HUES48 (cell line): ENCODE measurements at regions not wholly inside any gene's neighbourhood (a gene's known extent, or its start where the extent isn't known, plus 50 kb on each side); places are given as distances from the start of the nearest gene placed in this dataset.

Experiments used
- H3K27ac ChIP-seq: one replicate; pipeline ENCODE4 v1.7.0; 2013; ENCODE audit warnings: low read depth, low read length, inconsistent platforms
- H3K27me3 ChIP-seq: 2 replicates; pipeline ENCODE4 v1.6.1; 2013; ENCODE audit warnings: mild to moderate bottlenecking, low read length; ENCODE audit not compliant: control insufficient read depth, insufficient read depth
- H3K36me3 ChIP-seq: 2 replicates; pipeline ENCODE4 v1.6.1; 2013; ENCODE audit warnings: low read length; ENCODE audit not compliant: control insufficient read depth, insufficient read depth
- H3K4me1 ChIP-seq: 2 replicates; pipeline ENCODE4 v1.6.1; 2013; ENCODE audit warnings: mild to moderate bottlenecking, low read length; ENCODE audit not compliant: control insufficient read depth, insufficient read depth
- H3K4me3 ChIP-seq: 2 replicates; pipeline ENCODE4 v1.5.1; 2013; ENCODE audit warnings: mild to moderate bottlenecking, low read depth, low read length
- H3K9ac ChIP-seq: 2 replicates; pipeline ENCODE4 v1.6.1; 2013; ENCODE audit warnings: mild to moderate bottlenecking, low read depth, low read length, moderate library complexity
- H3K9me3 ChIP-seq: 2 replicates; pipeline ENCODE4 v1.6.1; 2013; ENCODE audit warnings: low read length; ENCODE audit not compliant: control insufficient read depth, insufficient read depth

DNA sequence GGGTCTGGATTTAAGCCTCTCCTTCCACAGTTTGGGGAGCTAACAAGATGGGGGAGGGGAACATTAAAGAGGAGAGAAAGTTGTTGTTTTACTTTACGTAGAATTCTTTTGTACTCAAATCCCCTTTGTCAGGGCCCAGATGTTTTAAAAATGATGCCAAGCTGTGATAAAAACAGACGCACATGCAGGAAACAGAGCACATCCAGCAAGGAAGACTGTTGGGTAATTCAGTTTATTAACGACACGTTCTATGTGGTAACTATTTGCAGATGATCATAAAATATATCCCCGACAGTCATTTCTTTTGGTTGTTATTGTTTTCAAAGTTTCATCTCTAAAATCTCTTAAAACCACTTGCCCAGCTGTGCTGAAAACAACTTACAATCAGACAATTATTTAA is 307.0 kb upstream of the PRDM1 start:
- Histone ChIP-seq H3K4me1 (no peaks in the 10 kb centered on the region), H3K4me3 (no peak overlapping the region), H3K9ac (no peak overlapping the region)

DNA sequence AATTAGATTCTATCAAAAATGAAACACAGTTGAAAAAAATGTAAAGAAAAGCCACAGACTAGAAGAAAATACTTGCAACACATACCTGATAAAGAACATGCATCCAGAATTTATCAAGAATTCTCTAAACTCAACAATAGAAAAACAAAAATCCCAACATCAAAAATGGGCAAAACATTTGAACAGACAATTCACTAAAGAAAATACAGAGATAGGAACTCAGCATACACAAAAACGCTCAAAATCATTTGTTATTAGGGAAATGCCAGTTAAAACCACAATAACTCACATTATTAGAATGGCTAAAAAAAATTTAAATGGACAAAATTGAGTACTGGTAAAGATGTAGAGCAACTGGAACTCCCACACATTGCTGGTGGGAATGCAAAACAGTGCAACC is 311.0 kb upstream of the PRDM1 start:
- H3K4me1 ChIP-seq, result no peaks in the 10 kb centered on the region
- no peak overlapping the region for H3K9ac ChIP-seq
- H3K27ac ChIP-seq, result no peak overlapping the region
- no peaks in the 10 kb centered on the region for H3K27me3 ChIP-seq
- no peak overlapping the region for H3K4me3 ChIP-seq
- no peaks in the 10 kb centered on the region for H3K36me3 ChIP-seq
- no peaks in the 10 kb centered on the region; the same call in 1 of the 2 replicates for H3K9me3 ChIP-seq

More for the DNA sequence above, 307.0 kb upstream of the PRDM1 start:
- Histone ChIP-seq H3K36me3 (no peaks in the 10 kb centered on the region), H3K27me3 (no peaks in the 10 kb centered on the region), H3K27ac (no peak overlapping the region), H3K9me3 (no peaks in the 10 kb centered on the region; the same call in 1 of the 2 replicates)

- Histone ChIP-seq H3K9me3 (no peaks in the 10 kb centered on the region), H3K4me1 (no peaks in the 10 kb centered on the region), H3K4me3 (no peak overlapping the region)
Measured at GRCh38 chr6:105774247-105774646, 311.9 kb upstream of the PRDM1 start.

DNA sequence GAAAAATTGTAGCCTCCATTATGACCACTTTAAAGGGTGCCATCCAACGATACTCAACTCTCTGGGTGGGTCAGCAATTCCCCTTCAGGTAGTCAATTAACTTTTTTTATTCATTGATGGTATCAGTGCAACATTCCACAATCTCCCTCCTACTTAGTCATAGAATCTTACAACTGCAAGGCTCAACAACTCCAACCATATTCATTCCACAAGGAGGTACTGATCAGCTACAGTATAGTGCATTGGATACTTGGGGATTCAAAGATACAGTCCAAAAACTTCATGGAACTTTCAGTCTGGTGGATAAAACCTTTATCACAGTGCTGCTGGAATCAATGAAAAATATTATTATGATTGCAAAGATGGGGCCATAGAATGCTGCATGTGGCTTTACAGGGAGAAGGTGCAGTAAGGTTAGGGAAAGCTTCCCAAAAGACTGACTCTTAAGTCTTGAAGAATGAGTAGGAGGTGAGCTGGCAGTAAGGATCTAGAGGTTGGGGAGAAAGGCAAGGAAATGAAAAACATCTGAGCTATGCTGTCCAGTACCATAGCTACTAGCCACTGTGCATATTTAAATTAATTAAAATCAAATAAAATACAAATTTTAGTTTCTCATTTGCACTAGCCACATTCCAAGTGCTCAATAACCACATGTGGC is 314.7 kb upstream of the PRDM1 start:
- no peak overlapping the region for H3K4me3 ChIP-seq
- no peak overlapping the region for H3K9ac ChIP-seq
- no peaks in the 10 kb centered on the region for H3K4me1 ChIP-seq
- no peaks in the 10 kb centered on the region for H3K27me3 ChIP-seq
- no peaks in the 10 kb centered on the region for H3K9me3 ChIP-seq
- no peaks in the 10 kb centered on the region for H3K36me3 ChIP-seq
- no peak overlapping the region for H3K27ac ChIP-seq

More at GRCh38 chr6:105774247-105774646, 311.9 kb upstream of the PRDM1 start:
- Histone ChIP-seq H3K36me3 (no peaks in the 10 kb centered on the region), H3K9ac (no peak overlapping the region), H3K27ac (no peak overlapping the region), H3K27me3 (no peaks in the 10 kb centered on the region)

DNA sequence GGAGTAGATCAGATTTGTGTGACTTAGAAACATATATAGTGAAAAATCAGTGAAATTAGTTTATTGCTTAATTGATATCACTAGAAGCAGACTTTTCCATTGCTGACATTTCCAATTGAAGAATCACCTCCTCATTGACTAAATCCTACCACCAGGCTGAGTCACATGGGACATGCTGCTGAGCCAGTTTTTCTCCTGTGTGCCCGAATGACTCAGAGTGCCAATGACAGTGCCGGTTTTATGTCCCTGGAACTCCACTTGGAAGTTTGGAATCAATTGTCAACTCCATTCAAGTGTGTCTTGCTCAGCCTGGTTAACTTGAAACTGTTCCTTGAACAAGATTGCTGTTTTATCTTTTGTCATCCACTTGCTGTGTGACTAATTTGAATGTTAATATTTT is 316.1 kb upstream of the PRDM1 start:
- Histone ChIP-seq H3K27ac (no peak overlapping the region), H3K27me3 (no peaks in the 10 kb centered on the region), H3K4me3 (no peak overlapping the region), H3K9ac (no peak overlapping the region), H3K9me3 (no peaks in the 10 kb centered on the region), H3K36me3 (no peaks in the 10 kb centered on the region), H3K4me1 (no peaks in the 10 kb centered on the region)

- no peaks in the 10 kb centered on the region for H3K4me1 ChIP-seq
- H3K27ac ChIP-seq, result no peak overlapping the region
- H3K9ac ChIP-seq, result no peak overlapping the region
- H3K4me3 ChIP-seq, result no peak overlapping the region
- no peaks in the 10 kb centered on the region for H3K9me3 ChIP-seq
- no peaks in the 10 kb centered on the region for H3K27me3 ChIP-seq
- no peaks in the 10 kb centered on the region for H3K36me3 ChIP-seq
Measured at GRCh38 chr6:105769197-105769596, 316.9 kb upstream of the PRDM1 start.

DNA sequence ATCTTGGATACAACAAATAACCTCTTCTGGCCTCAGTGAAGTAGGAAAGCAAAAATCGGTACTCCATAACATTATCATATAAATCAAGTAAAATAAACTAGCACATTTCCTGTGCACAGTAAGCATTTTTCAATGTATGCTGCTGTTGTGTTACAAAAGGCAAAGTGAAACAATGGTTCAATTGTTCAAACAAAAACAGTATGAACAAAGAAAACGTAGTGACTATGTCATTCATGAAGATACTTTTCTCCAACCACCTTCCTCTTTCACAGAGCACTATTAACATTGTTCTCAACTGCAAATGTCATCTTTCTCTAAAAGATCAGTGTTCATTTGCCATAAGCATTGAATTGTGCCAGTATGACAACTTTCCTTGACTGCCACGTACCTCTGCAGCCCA is 318.6 kb upstream of the PRDM1 start:
- H3K4me1 ChIP-seq, result no peaks in the 10 kb centered on the region
- H3K9me3 ChIP-seq, result no peaks in the 10 kb centered on the region
- no peak overlapping the region for H3K27ac ChIP-seq
- H3K36me3 ChIP-seq, result no peaks in the 10 kb centered on the region
- H3K27me3 ChIP-seq, result no peaks in the 10 kb centered on the region
- H3K4me3 ChIP-seq, result no peak overlapping the region
- H3K9ac ChIP-seq, result no peak overlapping the region

- Histone ChIP-seq H3K9ac (no peak overlapping the region), H3K27ac (no peak overlapping the region), H3K9me3 (no peaks in the 10 kb centered on the region), H3K4me3 (no peak overlapping the region), H3K4me1 (no peaks in the 10 kb centered on the region), H3K36me3 (no peaks in the 10 kb centered on the region), H3K27me3 (no peaks in the 10 kb centered on the region)
Measured at GRCh38 chr6:105765239-105765638, 320.9 kb upstream of the PRDM1 start.

GRCh38 chr6:105764315-105764714 is 321.8 kb upstream of the PRDM1 start:
- H3K27me3 ChIP-seq, result no peaks in the 10 kb centered on the region
- H3K4me3 ChIP-seq, result no peak overlapping the region
- H3K27ac ChIP-seq, result no peak overlapping the region
- no peak overlapping the region for H3K9ac ChIP-seq
- H3K9me3 ChIP-seq, result no peaks in the 10 kb centered on the region
- no peaks in the 10 kb centered on the region for H3K4me1 ChIP-seq
- H3K36me3 ChIP-seq, result no peaks in the 10 kb centered on the region

GRCh38 chr6:105763866-105764265 is 322.3 kb upstream of the PRDM1 start:
- Histone ChIP-seq H3K4me1 (no peaks in the 10 kb centered on the region), H3K36me3 (no peaks in the 10 kb centered on the region), H3K27me3 (no peaks in the 10 kb centered on the region), H3K9me3 (no peaks in the 10 kb centered on the region), H3K27ac (no peak overlapping the region), H3K4me3 (no peak overlapping the region), H3K9ac (no peak overlapping the region)

DNA sequence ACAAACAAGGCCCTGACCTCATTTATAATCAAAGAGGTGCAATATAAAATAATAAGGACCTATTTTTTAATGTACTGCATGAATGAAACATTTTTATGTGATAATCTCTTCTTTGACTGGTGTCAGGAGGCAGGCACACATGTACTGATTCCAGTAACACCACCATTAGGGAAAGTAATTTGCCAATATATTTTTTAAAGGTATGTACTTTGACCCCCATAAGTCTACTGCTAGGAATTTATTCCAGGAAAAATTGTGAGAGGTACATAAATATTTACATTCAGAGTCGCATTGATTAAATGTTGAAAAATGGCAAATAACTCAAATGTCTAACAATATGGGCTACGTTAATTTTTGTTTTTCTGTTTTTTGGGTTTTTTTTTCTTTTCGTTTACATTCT is 325.4 kb upstream of the PRDM1 start:
- Histone ChIP-seq H3K27ac (no peak overlapping the region), H3K27me3 (no peaks in the 10 kb centered on the region), H3K36me3 (no peaks in the 10 kb centered on the region), H3K4me1 (no peaks in the 10 kb centered on the region), H3K9me3 (no peaks in the 10 kb centered on the region), H3K9ac (no peak overlapping the region), H3K4me3 (no peak overlapping the region)
